ENCODE measurements at regions not wholly inside any gene's neighbourhood (a gene's known extent, or its start where the extent isn't known, plus 50 kb on each side); places are given as distances from the start of the nearest gene placed in this dataset.

DNA sequence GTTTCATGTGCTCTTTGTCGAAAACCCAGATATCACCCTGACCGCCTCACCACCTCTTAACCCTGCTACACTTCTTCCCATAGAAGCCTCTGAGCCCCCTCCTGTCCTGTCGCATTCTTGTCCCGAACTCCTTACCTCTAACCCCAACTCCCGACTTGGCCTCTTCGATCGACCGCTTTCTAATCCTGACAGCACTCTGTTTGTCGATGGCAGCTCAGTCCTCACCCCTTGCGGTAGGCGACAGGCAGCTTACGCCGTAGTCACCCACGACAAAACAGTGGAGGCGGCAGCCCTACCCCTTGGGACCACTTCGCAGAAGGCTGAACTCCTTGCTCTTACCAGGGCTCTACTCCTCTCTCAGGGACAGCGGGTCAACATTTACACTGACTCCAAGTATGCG lies 961.7 kb downstream of the RPA4 start:
- TF ChIP-seq, protein P1, sequence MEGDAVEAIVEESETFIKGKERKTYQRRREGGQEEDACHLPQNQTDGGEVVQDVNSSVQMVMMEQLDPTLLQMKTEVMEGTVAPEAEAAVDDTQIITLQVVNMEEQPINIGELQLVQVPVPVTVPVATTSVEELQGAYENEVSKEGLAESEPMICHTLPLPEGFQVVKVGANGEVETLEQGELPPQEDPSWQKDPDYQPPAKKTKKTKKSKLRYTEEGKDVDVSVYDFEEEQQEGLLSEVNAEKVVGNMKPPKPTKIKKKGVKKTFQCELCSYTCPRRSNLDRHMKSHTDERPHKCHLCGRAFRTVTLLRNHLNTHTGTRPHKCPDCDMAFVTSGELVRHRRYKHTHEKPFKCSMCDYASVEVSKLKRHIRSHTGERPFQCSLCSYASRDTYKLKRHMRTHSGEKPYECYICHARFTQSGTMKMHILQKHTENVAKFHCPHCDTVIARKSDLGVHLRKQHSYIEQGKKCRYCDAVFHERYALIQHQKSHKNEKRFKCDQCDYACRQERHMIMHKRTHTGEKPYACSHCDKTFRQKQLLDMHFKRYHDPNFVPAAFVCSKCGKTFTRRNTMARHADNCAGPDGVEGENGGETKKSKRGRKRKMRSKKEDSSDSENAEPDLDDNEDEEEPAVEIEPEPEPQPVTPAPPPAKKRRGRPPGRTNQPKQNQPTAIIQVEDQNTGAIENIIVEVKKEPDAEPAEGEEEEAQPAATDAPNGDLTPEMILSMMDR (IDR thresholded peaks at IDR 0.05): no peak
- TF ChIP-seq, protein P2, sequence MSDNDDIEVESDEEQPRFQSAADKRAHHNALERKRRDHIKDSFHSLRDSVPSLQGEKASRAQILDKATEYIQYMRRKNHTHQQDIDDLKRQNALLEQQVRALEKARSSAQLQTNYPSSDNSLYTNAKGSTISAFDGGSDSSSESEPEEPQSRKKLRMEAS (CRISPR knock-in tag; IDR thresholded peaks at IDR 0.05): no peak
- TF ChIP-seq FOXK1 (CRISPR knock-in tag; IDR thresholded peaks at IDR 0.05) (no peak), GTF2I (CRISPR knock-in tag; conservative IDR thresholded peaks at IDR 0.05) (no peak), FOXJ3 (CRISPR knock-in tag; IDR thresholded peaks at IDR 0.05; ENCODE audit: borderline replicate concordance) (no peak), SP1 (CRISPR knock-in tag; conservative IDR thresholded peaks at IDR 0.05) (no peak)
- TF ChIP-seq, protein P3, sequence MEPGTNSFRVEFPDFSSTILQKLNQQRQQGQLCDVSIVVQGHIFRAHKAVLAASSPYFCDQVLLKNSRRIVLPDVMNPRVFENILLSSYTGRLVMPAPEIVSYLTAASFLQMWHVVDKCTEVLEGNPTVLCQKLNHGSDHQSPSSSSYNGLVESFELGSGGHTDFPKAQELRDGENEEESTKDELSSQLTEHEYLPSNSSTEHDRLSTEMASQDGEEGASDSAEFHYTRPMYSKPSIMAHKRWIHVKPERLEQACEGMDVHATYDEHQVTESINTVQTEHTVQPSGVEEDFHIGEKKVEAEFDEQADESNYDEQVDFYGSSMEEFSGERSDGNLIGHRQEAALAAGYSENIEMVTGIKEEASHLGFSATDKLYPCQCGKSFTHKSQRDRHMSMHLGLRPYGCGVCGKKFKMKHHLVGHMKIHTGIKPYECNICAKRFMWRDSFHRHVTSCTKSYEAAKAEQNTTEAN (CRISPR knock-in tag; IDR thresholded peaks at IDR 0.05): no peak
- TF ChIP-seq, protein P4, sequence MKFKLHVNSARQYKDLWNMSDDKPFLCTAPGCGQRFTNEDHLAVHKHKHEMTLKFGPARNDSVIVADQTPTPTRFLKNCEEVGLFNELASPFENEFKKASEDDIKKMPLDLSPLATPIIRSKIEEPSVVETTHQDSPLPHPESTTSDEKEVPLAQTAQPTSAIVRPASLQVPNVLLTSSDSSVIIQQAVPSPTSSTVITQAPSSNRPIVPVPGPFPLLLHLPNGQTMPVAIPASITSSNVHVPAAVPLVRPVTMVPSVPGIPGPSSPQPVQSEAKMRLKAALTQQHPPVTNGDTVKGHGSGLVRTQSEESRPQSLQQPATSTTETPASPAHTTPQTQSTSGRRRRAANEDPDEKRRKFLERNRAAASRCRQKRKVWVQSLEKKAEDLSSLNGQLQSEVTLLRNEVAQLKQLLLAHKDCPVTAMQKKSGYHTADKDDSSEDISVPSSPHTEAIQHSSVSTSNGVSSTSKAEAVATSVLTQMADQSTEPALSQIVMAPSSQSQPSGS (CRISPR knock-in tag; IDR thresholded peaks at IDR 0.05; ENCODE audit: borderline replicate concordance, low read depth): no peak
- TF ChIP-seq, protein P5, sequence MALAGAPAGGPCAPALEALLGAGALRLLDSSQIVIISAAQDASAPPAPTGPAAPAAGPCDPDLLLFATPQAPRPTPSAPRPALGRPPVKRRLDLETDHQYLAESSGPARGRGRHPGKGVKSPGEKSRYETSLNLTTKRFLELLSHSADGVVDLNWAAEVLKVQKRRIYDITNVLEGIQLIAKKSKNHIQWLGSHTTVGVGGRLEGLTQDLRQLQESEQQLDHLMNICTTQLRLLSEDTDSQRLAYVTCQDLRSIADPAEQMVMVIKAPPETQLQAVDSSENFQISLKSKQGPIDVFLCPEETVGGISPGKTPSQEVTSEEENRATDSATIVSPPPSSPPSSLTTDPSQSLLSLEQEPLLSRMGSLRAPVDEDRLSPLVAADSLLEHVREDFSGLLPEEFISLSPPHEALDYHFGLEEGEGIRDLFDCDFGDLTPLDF (CRISPR knock-in tag; IDR thresholded peaks at IDR 0.05): no peak
- TF ChIP-seq, protein P6, sequence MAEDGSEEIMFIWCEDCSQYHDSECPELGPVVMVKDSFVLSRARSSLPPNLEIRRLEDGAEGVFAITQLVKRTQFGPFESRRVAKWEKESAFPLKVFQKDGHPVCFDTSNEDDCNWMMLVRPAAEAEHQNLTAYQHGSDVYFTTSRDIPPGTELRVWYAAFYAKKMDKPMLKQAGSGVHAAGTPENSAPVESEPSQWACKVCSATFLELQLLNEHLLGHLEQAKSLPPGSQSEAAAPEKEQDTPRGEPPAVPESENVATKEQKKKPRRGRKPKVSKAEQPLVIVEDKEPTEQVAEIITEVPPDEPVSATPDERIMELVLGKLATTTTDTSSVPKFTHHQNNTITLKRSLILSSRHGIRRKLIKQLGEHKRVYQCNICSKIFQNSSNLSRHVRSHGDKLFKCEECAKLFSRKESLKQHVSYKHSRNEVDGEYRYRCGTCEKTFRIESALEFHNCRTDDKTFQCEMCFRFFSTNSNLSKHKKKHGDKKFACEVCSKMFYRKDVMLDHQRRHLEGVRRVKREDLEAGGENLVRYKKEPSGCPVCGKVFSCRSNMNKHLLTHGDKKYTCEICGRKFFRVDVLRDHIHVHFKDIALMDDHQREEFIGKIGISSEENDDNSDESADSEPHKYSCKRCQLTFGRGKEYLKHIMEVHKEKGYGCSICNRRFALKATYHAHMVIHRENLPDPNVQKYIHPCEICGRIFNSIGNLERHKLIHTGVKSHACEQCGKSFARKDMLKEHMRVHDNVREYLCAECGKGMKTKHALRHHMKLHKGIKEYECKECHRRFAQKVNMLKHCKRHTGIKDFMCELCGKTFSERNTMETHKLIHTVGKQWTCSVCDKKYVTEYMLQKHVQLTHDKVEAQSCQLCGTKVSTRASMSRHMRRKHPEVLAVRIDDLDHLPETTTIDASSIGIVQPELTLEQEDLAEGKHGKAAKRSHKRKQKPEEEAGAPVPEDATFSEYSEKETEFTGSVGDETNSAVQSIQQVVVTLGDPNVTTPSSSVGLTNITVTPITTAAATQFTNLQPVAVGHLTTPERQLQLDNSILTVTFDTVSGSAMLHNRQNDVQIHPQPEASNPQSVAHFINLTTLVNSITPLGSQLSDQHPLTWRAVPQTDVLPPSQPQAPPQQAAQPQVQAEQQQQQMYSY (CRISPR knock-in tag; IDR thresholded peaks at IDR 0.05): no peak
- TF ChIP-seq, protein P7, sequence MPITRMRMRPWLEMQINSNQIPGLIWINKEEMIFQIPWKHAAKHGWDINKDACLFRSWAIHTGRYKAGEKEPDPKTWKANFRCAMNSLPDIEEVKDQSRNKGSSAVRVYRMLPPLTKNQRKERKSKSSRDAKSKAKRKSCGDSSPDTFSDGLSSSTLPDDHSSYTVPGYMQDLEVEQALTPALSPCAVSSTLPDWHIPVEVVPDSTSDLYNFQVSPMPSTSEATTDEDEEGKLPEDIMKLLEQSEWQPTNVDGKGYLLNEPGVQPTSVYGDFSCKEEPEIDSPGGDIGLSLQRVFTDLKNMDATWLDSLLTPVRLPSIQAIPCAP (CRISPR knock-in tag; IDR thresholded peaks at IDR 0.05): no peak
